NCI-H1417 treated with DMSO at 0.1 percent for 48 hours (cell line): ENCODE measurements at regions not wholly inside any gene's neighbourhood (a gene's known extent, or its start where the extent isn't known, plus 50 kb on each side); places are given as distances from the start of the nearest gene placed in this dataset.
A peak's percentile ranks its signal among the peaks of the same experiment; 100 is the strongest.

Experiments used
- DNase-seq: peaks from one replicate; lab custom pipeline; 2025; lab: John Stamatoyannopoulos, UW

DNA sequence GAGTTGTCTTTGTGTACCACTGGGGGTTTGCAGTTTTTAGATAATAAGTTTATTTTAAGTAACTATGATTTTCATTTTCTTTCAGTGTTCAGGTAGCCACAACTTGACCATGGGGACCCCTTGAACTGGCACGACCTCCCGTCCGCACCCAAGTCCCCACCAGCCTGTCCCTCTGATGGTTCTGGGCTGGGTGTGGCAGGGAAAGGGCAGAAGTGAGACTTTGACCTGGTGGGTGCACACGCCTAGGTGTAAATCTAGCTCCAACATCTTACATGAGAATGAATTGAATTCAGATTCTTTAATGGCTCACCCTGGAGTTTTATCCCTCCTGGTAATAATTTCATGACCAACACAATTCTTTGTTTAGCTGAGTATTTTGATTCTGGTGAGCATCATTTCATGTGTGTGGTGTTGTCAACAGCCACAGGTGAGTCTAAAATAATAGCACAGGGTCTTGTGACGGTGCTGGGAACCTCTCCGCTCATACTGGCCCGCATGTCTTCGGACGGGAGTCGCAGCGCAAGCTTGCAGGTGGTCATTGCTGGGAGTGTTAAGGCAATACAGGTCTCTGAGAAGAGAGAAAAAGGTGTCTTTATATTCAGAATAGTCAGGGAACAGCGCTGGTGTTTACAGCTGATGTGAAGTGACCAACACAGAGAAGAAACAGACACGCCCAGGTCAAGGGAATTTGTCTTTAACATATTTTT is 50.8 kb upstream of the POFUT2 start:
- DNase-seq = no peak

DNA sequence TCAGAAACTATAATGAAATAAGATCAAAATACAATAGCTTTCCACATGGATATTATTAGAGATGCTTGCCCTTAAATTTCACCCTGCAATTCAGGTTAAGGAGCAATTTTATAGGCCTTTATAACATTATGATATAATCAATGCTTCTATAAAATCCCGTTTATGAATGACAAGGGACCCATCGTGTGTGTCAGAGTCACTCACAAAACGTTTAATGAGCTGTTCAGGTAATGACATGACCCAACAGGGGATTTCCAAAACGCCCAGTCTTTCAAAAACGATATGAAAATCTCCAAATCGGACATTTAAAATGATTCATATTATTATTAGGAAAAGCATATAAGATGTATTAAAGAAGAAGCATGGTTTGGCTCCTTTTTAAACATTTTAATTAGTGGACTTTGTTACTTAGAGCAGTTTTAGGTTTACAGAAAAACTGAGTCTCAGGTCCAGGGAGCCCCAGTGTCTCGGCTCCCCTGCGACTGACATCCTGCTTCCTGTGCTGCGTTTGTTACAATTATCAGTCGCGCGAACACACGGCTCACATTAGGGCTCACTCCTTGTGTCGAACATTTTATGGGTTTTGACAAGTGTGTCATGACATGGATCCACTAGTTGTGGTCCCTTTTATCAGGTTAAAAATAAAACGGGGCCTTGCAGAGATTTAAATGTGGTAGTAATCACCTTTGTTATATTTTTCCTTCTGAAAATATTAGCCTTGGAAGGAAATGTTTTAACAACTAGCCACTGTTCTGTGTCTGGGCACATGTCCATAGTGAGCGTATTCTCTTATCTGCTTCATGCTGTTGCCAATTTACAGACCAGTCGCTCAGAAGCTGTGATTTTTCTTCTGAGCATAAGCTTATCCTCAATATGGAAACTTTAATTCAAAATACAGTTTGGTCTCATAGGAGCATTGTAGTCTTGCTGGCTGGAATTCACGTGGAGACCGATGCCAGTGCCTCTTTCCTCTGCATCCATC is 52.0 kb upstream of the POFUT2 start:
- no peak for DNase-seq

DNA sequence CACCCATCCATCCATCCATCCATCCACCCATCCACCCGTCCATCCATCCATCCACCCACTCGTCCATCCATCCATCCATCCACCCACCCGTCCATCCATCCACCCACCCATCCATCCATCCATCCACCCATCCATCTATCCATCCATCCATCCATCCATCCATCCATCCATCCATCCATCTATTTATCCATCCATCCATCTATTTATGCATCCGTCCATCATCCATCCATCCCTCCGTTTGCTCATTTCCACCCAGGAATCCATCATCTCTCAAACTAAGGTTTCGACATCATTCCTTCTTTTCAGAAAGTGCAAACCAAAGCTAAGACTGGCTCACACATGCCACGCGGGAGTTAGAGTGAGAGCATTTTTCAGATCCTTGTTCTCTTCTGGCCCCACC is 52.8 kb upstream of the POFUT2 start:
- no peak for DNase-seq

DNA sequence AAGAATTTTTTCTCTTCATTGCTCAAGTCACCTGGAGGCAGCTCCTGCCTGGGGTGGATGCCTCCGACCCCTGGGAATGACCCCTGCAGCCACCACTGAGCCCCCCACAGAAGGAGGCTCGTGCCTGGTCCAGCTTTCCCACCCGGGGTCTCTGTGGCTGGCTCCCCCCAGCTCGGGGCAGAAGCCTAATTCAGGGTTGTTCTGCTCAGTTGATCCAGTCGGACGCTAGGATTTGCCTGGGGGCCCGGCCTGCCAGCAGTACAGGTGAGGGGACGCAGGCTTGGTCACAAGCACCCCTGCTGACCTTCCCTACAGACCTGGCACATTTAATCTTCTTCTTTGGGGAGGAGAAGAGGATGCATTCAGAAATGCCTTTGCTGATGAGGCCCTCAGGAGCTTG is 53.6 kb upstream of the POFUT2 start:
- no peak for DNase-seq

DNA sequence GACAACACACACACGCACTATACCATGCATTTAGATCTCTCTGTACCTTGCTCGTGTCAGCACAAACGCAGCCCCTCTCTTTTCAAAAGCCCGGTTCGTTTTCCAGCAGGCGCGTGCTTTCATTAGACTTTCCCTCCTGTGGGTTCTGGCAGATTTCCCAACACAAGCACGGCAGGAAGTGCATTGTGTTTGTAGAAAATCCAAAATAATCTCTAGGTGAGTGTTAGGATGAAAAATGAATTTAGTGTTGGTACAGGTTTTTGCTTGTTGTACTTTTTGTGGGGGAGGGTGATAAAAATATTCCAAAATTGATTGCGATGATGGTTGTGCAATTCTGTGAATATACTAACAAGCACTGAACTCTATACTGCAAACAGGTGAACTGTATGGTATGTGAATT is 54.1 kb upstream of the POFUT2 start:
- peak; percentile 46 for DNase-seq

DNA sequence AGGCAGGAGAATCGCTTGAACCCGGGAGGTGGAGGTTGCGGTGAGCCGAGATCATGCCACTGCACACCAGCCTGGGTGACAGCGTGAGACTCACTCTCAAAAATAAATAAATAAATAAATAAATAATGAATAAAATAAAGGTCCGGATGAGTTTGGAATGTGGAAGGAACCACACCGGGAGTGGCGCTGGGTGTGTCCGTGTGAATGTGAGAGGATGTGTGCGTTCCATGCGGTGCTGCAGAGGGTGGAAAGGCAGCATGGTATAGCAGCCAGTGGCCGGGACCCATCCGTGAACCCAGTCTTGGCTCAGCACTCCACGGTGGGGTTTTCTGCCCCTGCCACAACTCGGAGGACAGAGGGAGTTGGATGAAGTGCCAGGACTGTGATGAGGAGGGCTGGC is 56.2 kb upstream of the POFUT2 start:
- DNase-seq = no peak

DNA sequence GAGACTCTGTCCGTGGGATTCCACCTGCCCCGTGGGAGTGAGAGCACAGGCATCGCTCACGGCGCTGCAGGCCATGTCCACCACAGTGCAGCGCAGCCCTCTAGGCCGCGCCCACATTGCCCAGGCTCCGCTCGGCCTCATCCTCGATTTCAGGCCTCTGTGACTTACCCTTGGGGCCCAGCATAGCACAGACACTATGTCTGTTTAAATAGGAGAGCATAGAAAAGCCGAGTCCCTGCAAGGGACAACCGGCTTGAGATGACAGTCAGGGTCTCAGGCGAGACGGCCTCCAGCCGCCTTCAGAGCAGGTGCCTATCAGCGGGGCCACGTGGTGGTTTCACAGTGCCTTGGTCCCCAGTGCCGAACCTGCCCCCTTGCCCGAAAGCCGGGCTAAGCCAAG is 56.9 kb upstream of the POFUT2 start:
- no peak for DNase-seq

DNA sequence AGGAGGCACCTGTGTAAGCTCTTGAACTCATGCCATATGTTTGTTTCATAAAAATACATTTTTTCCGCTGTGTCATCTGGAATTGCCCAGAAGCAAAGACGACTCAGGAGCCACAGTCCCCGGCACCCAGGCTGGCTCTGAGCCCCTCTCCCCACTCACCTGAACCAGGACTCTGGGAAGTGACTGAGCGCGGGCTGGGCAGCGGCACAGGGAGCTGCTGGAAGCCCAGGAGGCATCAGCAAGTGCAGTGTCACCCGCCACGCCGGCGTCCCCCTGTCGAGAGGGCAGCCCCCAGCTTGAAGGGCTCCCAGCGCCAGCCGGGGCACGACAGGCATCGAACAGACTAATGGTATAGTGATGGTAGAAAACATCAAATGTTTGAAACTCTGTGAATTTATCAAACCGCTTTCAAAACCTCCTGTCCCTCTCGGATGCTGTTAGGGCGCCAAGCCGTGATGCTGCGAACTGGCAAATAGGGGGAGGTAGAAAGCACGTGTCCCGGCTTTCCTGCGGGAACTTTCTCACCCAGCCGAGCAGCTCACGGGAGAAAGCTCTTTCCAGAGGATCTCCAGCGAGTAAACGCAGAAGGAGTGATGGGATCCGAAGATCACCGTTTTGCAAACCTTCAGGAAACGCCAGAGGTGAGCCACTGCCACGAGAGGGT is 57.8 kb upstream of the COL18A1 start:
- no peak for DNase-seq

DNA sequence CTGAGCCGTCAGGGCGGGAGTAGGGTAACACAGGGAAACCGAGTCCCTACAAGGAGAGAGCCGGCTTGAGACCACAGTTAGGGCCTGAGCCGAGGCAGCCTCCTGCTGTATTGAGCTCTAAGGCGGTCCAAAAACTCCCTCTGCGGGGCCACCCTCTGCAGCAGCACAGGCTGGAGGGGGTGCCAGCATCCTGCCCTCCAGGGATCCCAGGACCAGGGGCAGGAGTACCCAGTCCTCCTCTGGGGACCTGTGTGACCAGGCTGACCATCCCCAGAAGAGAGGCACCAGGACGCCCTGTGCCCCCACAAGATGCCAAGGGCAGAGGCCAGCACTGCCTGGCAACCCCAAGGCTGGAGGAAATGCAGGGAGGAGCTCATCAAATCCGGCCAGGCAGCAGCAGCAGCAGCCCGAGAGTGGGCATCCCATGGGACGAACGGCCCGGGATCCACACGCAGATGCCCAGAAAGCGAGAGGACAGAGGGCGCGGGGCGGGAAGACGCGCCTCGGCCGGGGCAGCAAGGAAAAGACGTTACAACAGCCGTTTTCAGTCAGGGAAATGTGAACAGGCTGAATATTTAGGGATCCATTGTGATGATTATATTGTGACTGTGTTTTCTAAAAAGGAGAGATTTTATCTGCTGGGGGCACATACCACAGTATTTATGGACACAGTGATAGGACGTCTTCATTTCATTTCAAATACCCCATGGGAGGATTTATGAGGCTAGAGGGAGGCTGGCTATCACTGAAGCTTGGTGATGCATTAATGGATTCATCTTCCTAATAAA is 57.1 kb upstream of the COL18A1 start:
- no peak for DNase-seq

DNA sequence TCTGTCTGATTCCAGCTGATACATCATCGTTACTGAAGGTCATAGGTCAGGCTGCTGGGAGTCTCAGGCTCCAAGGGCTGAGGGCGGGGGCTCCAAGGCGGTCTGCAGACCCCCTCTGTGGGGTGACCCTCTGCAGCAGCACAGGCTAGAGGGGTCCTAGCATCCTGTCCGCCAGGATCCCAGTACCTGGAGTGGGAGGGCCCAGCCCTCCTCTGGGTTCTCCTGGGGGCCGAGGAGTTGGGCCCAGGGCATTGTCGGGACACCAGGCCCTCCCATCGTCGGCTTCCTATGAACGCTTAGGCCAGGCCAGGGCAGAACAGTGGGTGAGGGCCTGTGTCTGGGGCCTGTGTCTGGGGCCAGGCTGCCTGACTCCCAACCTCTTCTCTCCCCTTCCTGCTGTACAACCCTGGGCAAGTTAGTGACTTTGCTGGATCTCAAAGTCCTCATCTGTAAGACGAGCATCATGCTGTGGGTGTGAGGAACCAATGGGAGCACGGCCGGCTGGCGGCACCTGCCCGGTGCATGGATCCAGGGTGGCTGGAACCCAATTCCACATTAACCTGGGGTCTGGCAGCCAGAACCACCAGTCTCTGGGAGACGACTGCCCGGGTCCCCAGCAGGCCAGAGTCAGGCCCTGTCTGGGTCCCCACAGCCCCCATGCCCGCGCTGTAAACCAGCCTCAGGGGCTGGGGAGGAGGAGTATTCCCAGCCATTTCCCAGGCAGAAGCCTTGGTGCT is 56.2 kb upstream of the COL18A1 start:
- no peak for DNase-seq

DNA sequence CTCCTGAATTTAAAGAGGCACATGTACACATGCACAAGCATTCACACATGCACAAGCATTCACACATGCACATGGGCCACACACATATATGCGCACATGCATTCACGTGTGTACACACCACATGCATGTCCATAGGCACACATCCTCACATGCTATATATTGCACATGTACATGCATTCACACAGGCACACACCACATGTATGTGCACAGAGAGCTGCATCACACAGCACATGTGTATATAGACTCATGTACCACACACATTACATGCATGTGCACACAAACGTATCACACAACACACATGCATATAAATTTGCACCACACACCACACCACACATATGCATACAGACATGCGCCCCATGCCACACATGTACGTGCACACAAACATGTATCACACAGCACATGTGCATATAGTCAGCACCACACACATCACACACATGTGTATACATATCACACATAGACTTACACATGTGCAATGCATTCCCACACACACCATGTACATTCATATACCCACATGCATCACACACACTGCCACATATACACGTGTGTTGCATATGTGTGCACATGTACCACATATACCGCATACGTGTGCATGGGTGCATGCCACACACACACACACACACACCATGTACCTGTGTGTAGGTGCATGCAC is 54.6 kb upstream of the COL18A1 start:
- DNase-seq = no peak

DNA sequence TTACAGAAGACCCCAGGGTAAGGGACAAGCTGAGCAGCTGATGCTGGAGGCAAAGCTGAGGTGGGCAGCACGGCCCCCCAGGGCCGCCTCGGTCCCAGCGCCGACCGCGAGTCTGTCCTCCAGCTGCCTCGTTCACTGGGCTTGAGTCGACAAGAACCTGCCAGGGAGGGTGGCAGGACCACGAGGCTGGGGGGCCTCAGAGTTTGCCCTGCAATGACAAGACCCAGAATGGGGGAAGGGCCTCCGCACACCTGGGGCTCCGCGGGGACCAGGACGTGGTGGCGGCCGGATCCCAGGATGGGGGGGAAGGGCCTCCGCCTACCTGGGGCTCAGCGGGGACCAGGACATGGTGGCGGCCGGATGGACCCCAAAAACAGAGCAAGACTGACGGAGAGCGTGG is 53.9 kb upstream of the COL18A1 start:
- DNase-seq = no peak

DNA sequence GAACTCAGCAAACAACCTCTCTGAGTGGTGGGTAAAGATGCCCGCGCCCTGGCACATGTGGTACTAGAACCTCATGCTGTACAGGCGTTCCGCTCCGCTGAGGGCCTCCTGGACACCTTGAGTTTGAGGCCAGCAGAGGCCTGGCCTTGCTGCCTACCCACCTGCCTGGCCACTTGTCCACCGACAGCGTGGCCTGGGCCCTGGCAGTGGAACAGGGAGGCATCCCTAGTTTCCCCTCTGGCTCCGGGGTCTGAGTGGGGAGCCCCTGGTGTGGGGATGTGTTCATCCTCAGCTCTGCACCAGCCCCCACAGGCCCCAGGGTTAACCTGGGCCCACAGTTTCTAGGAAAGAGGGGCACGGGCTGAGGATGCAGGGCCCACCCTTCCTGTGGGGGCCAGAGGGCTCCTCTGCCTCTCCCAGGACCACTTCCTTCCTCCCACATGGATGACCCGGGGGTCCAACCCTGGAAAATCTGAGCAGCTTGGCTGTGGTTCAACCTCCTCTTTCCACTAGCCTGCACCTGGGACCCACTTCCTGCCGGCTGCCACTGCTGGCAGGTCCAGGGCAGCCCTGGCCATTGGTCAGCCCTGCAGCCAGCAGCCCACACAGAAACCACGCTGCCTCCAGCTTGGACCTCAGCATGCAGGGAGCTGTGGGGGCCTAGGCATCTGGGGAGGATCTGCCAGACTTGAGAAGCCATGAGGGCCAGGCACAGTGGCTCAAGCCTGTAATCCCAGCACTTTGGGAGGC is 53.3 kb upstream of the COL18A1 start:
- DNase-seq = no peak

DNA sequence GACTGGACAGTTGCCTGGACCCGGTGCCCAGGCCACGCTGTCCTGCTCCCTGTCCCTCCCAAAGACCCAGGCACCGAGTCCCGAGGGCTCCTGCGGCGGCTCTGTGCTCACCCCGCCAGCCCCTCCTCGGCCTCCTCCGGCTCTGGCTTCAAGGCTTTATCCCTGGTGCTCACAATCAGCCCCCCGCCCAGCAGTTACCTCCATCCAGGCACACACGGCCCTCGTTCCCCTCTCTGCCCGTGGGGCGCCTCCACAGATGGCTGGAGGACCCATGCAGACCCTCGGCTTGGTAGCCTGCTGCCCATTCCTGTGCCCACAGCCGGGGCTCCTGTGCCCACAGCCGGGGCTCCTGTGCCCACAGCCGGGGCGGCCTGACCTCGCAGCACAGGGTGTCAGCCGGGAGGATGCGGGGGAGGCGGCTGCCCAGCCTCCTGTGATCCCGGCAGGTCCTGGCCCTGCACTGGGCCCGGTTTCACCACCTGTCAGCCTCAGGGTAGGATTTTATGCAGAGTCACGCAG is 52.3 kb upstream of the COL18A1 start:
- DNase-seq = no peak

DNA sequence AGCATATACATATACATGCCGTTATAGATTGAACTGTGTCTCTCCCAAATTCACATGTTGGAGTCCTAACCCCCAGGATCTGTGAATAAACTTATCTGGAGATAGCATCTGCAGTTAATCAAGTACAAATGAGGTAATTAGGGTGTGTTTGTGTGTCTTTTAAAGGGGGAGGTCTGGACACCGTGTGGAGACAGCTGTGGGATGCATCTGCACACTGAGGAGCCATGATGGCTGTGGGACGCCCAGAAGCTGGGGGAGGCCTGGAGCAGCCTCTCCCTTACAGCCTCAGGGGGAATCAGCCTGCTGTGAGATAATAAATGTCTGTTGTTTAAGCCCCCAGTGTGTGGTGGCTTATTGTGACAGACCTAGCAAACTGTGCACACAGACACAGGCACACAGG is 51.8 kb upstream of the COL18A1 start:
- no peak for DNase-seq

DNA sequence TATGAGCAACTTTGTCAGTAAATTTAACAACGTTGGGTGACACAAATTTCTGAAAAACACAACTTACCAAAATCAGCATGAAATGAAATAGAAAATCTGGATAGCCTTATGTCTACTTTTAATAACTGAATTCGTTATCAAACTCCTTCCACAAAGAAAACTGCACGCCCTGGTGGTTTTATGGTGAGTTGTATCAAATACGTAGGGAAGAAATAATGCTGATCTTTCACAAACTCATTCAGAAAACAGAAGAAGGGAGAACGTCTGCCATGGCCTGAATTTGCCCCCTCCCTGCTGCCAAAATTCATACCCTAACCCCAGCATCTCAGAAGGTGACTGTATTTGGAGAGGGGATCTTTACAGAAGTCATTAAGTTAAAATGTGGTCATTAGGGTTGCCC is 50.0 kb upstream of the COL18A1 start:
- no peak for DNase-seq
